ENCODE measurements at regions not wholly inside any gene's neighbourhood (a gene's known extent, or its start where the extent isn't known, plus 50 kb on each side); places are given as distances from the start of the nearest gene placed in this dataset.

DNA sequence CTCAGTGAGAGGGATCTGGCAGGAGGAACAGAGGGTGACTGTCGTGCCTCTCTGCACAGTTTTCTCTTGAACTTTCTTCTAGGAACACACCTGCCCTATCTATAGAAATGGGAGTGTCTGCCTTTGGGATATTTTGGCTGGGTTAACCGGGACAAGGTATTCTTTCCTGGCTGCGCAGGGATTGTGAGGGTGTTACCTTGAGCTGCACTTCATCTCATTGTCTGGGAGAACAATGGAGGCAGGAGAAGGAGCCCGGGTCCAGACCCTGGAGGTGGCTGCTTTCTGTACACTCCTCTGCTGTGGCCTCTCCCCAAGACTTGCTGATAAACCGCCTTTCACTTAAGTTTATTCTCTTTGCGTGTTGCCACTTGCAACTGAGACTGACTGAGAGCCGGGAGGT, 192.8 kb downstream of the TBXT start:
- Histone ChIP-seq H3F3A (ENCODE audit: insufficient read depth) (no peaks in the 10 kb centered on the region), H3K9ac (ENCODE audit: low read length) (no peak overlapping the region), H3K27me3 (ENCODE audit: low read length) (no peaks in the 10 kb centered on the region), H3K36me3 (ENCODE audit: low read length) (no peaks in the 10 kb centered on the region), H3K9me2 (replicated peaks; ENCODE audit: insufficient read depth, low read length) (no peaks in the 10 kb centered on the region), H3K79me2 (ENCODE audit: insufficient read depth, low read length) (no peaks in the 10 kb centered on the region), H3K4me2 (ENCODE audit: low read depth, low read length, poor library complexity, severe bottlenecking) (no peak overlapping the region), H3K27ac (ENCODE audit: low read depth, low read length) (no peak overlapping the region), H3K9me3 (ENCODE audit: insufficient read depth, low read length) (no peaks in the 10 kb centered on the region), H3K4me3 (ENCODE audit: insufficient read depth, low read length, poor library complexity, severe bottlenecking) (no peak overlapping the region), H4K20me1 (ENCODE audit: low read depth, low read length) (no peaks in the 10 kb centered on the region), H2AFZ (ENCODE audit: low read depth, low read length, severe bottlenecking) (no peak overlapping the region)
- TF ChIP-seq CTCF (IDR thresholded peaks at IDR 0.05; ENCODE audit: insufficient read depth, low read length, poor library complexity, severe bottlenecking) (no peak), EZH2phosphoT487 (conservative IDR thresholded peaks at IDR 0.05; ENCODE audit: low read length) (no peak)

DNA sequence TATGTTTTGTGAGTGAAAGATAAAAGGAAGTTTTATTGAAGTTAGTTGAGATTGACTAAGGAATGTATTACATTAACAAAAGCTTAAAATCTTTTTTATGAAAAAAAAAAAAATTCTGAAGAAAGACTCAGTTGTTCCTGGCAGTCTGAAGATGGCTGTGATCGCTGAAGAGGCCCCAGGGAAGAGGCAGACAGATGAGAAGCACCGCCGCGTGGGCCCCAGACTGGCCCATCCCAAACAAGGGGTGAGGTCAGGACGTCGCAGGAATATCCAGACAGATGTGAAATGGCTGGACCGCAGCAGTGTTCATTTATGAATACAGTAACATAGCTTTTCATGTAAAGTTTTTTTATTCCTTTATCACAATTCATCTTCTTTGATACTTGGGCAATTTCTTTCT, 194.2 kb downstream of the TBXT start:
- H3K79me2 ChIP-seq (ENCODE audit: insufficient read depth, low read length): no peaks in the 10 kb centered on the region
- no peaks in the 10 kb centered on the region for H3K36me3 ChIP-seq (ENCODE audit: low read length)
- no peak overlapping the region for H3K4me2 ChIP-seq (ENCODE audit: low read depth, low read length, poor library complexity, severe bottlenecking)
- no peaks in the 10 kb centered on the region for H3K9me3 ChIP-seq (ENCODE audit: insufficient read depth, low read length)
- H2AFZ ChIP-seq (ENCODE audit: low read depth, low read length, severe bottlenecking): no peak overlapping the region
- TF ChIP-seq CTCF (IDR thresholded peaks at IDR 0.05; ENCODE audit: insufficient read depth, low read length, poor library complexity, severe bottlenecking) (no peak), EZH2phosphoT487 (conservative IDR thresholded peaks at IDR 0.05; ENCODE audit: low read length) (no peak)
- no peaks in the 10 kb centered on the region for H3K9me2 ChIP-seq (replicated peaks; ENCODE audit: insufficient read depth, low read length)
- no peak overlapping the region for H3K9ac ChIP-seq (ENCODE audit: low read length)
- H3K27me3 ChIP-seq (ENCODE audit: low read length): no peaks in the 10 kb centered on the region
- H4K20me1 ChIP-seq (ENCODE audit: low read depth, low read length): no peaks in the 10 kb centered on the region
- no peaks in the 10 kb centered on the region for H3F3A ChIP-seq (ENCODE audit: insufficient read depth)
- H3K27ac ChIP-seq (ENCODE audit: low read depth, low read length): no peak overlapping the region
- H3K4me3 ChIP-seq (ENCODE audit: insufficient read depth, low read length, poor library complexity, severe bottlenecking): no peak overlapping the region

DNA sequence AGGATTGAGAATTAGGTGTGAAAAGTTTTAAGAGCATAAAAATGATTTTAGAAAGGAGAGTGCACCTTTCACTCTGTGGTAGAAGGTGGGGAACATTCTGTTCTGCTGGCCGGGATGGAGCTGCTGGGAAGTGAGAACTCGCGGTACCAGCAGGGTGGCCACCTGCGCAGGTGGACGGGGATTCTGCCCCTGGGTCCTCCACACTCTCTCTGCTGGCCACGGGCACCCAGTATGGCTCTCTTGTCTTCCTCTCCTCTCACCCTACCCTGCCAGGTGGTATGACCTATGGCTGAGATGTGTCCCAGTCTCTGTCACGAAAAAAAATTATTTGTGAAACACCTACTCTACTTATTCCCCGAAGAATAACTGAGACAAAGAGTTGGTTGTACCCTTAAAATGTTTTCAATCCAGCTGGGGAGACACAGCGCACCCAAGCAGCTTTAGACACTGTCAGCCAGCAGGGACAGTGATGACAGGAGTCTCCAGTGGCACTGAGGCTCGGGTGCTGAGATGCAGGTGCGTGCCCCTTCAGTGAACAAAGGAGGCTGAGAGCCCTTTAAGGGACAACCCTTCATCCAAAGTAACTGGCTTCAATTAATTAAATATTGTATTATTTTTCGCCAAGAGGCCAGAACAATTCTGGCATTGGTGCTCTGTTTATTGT, 195.4 kb downstream of the TBXT start:
- no peaks in the 10 kb centered on the region for H4K20me1 ChIP-seq (ENCODE audit: low read depth, low read length)
- no peaks in the 10 kb centered on the region for H3K36me3 ChIP-seq (ENCODE audit: low read length)
- no peak for TF ChIP-seq EZH2phosphoT487 (conservative IDR thresholded peaks at IDR 0.05; ENCODE audit: low read length)
- no peak overlapping the region for H3K9ac ChIP-seq (ENCODE audit: low read length)
- H3F3A ChIP-seq (ENCODE audit: insufficient read depth): no peaks in the 10 kb centered on the region
- no peak overlapping the region for H2AFZ ChIP-seq (ENCODE audit: low read depth, low read length, severe bottlenecking)
- no peak overlapping the region for H3K4me2 ChIP-seq (ENCODE audit: low read depth, low read length, poor library complexity, severe bottlenecking)
- H3K27ac ChIP-seq (ENCODE audit: low read depth, low read length): no peak overlapping the region
- H3K79me2 ChIP-seq (ENCODE audit: insufficient read depth, low read length): no peaks in the 10 kb centered on the region
- no peaks in the 10 kb centered on the region for H3K27me3 ChIP-seq (ENCODE audit: low read length)
- no peaks in the 10 kb centered on the region for H3K9me3 ChIP-seq (ENCODE audit: insufficient read depth, low read length)
- H3K4me3 ChIP-seq (ENCODE audit: insufficient read depth, low read length, poor library complexity, severe bottlenecking): no peak overlapping the region
- H3K9me2 ChIP-seq (replicated peaks; ENCODE audit: insufficient read depth, low read length): no peaks in the 10 kb centered on the region

DNA sequence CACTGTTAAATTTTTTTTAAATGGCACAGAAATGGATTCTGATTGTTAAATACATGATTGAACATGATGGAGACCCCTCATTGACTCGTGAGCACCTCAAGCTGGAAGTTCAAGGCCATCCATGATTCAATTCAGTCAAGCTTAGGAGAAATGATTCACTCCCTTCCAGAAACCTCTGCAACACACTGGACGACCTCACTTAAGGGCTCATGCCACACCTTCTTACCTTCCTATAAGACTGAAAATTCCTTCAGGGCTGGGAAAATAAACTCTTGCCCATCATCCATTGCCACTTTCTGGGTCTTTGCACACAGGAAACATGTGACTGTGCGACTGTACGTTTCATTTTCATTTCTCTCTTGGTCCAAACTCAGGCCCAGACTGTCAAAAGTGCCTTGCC, 196.4 kb downstream of the TBXT start:
- H3K4me2 ChIP-seq (ENCODE audit: low read depth, low read length, poor library complexity, severe bottlenecking): no peak overlapping the region
- H3F3A ChIP-seq (ENCODE audit: insufficient read depth): no peaks in the 10 kb centered on the region
- no peaks in the 10 kb centered on the region for H3K9me3 ChIP-seq (ENCODE audit: insufficient read depth, low read length)
- no peak overlapping the region for H3K9ac ChIP-seq (ENCODE audit: low read length)
- H3K27me3 ChIP-seq (ENCODE audit: low read length): no peaks in the 10 kb centered on the region
- no peak overlapping the region for H2AFZ ChIP-seq (ENCODE audit: low read depth, low read length, severe bottlenecking)
- H3K27ac ChIP-seq (ENCODE audit: low read depth, low read length): no peak overlapping the region
- no peaks in the 10 kb centered on the region for H3K9me2 ChIP-seq (replicated peaks; ENCODE audit: insufficient read depth, low read length)
- no peak overlapping the region for H3K4me3 ChIP-seq (ENCODE audit: insufficient read depth, low read length, poor library complexity, severe bottlenecking)
- H4K20me1 ChIP-seq (ENCODE audit: low read depth, low read length): no peaks in the 10 kb centered on the region
- TF ChIP-seq CTCF (IDR thresholded peaks at IDR 0.05; ENCODE audit: insufficient read depth, low read length, poor library complexity, severe bottlenecking): no peak
- TF ChIP-seq EZH2phosphoT487 (conservative IDR thresholded peaks at IDR 0.05; ENCODE audit: low read length): no peak
- H3K79me2 ChIP-seq (ENCODE audit: insufficient read depth, low read length): no peaks in the 10 kb centered on the region
- no peaks in the 10 kb centered on the region for H3K36me3 ChIP-seq (ENCODE audit: low read length)

Data from SU-DHL-6 (cell line).